ENCODE measurements at regions not wholly inside any gene's neighbourhood (a gene's known extent, or its start where the extent isn't known, plus 50 kb on each side); places are given as distances from the start of the nearest gene placed in this dataset.
A peak's percentile ranks its signal among the peaks of the same experiment; 100 is the strongest.

DNA sequence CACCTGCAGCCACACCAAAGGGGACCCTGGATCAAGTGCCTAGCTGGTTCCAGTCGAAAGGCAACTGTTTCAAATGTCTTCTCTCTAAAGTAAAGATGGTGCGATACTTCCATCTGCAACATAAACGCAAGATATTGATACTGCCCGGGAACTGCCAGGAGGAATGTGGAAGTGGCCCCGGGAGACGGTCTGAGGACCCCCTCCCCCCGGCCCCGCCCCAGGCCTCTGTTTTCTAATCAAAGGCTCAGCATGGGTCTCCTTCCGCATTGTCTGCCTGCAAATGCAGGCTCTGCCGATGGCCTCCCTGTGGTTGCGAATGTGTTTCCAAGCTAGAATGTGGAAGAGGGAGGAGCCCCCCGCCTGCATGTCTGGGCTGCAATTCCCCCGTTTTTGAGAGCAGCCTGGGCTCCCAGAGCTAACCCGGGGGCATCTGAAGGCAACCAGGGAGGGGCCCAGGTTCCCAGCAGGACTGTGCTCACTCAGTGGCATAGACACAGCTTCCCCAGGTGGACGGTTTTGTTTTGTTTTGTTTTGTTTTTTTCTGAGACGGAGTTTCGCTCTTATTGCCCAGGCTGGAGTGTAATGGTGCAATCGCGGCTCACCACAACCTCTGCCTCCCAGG is 223.9 kb upstream of the PPP2R2D start:
- peak overlapping the region; percentile 33 for H3K18ac ChIP-seq (ENCODE audit: low read length)
- H3K27me3 ChIP-seq (ENCODE audit: insufficient read depth, low read length, poor library complexity), result no peaks in the 10 kb centered on the region
- H2BK120ac ChIP-seq (ENCODE audit: low read depth, low read length), result no peak overlapping the region
- H3K4me1 ChIP-seq (ENCODE audit: control insufficient read depth, low read depth, low read length), result peaks cover 7% of the 10 kb centered on the region
- DNase-seq, result peak; percentile 92
- H3K4me2 ChIP-seq (ENCODE audit: low read length), result peak overlapping the region; percentile 41
- no peaks in the 10 kb centered on the region for H3K79me2 ChIP-seq (ENCODE audit: control insufficient read depth, insufficient read depth, low read length)
- H2BK5ac ChIP-seq (ENCODE audit: low read length), result no peak overlapping the region
- no CpG with 5 or more reads among the region's 19 CpGs for WGBS (ENCODE audit: extremely low coverage, insufficient coverage, low lambda C conversion rate)
- no peak overlapping the region for H4K8ac ChIP-seq (ENCODE audit: low read depth, low read length)
- peak overlapping the region; percentile 74 for H3K27ac ChIP-seq (ENCODE audit: low read depth, low read length)
- no peak overlapping the region for H3K4ac ChIP-seq (ENCODE audit: low read depth, low read length)
- no peak overlapping the region for H3K9ac ChIP-seq (ENCODE audit: low read length)
- no peaks in the 10 kb centered on the region for H3K79me1 ChIP-seq (ENCODE audit: low read length)
- H4K5ac ChIP-seq (ENCODE audit: low read length), result no peak overlapping the region
- H2AK5ac ChIP-seq (ENCODE audit: low read length), result no peak overlapping the region
- no peaks in the 10 kb centered on the region for H3K36me3 ChIP-seq (ENCODE audit: control insufficient read depth, insufficient read depth, low read length)
- H3K23ac ChIP-seq (ENCODE audit: low read length), result no peak overlapping the region
- peak overlapping the region; percentile 67 for H3K56ac ChIP-seq (ENCODE audit: low read length)
- H2BK15ac ChIP-seq (replicated peaks; ENCODE audit: low read depth), result no peak overlapping the region
- no peak overlapping the region for H3K4me3 ChIP-seq (ENCODE audit: low read length)

DNA sequence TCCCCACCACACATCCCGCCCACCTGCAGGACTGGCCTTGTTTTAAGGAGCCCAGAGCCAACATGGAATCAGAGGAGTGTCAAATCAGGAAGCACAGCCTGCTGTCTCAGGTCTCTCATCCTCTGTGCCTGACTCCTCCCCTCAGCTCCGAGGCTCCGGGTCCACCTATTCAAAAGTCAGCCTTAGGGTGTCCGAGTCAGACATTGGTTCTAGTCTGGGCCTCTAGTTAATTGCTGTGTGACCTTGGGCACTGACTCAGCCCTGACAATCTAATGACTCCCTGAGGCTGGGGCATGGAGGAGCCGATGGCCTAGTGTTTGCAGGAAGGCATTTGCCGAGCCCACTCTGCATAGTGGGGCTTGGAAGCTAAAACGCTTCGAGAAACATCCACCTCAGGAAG is 223.1 kb upstream of the PPP2R2D start:
- Histone ChIP-seq H2BK15ac (replicated peaks; ENCODE audit: low read depth) (no peak overlapping the region), H3K4ac (ENCODE audit: low read depth, low read length) (peak overlapping the region; percentile 56), H3K79me1 (ENCODE audit: low read length) (no peaks in the 10 kb centered on the region), H3K23ac (ENCODE audit: low read length) (no peak overlapping the region), H3K4me2 (ENCODE audit: low read length) (no peak overlapping the region), H2BK5ac (ENCODE audit: low read length) (peak overlapping the region; percentile 18), H3K9ac (ENCODE audit: low read length) (no peak overlapping the region), H4K8ac (ENCODE audit: low read depth, low read length) (no peak overlapping the region), H3K79me2 (ENCODE audit: control insufficient read depth, insufficient read depth, low read length) (no peaks in the 10 kb centered on the region), H3K27me3 (ENCODE audit: insufficient read depth, low read length, poor library complexity) (no peaks in the 10 kb centered on the region), H3K4me3 (ENCODE audit: low read length) (no peak overlapping the region), H4K5ac (ENCODE audit: low read length) (no peak overlapping the region), H3K56ac (ENCODE audit: low read length) (peak overlapping the region; percentile 71), H2AK5ac (ENCODE audit: low read length) (no peak overlapping the region), H2BK120ac (ENCODE audit: low read depth, low read length) (no peak overlapping the region), H3K18ac (ENCODE audit: low read length) (peak overlapping the region; percentile 7), H3K4me1 (ENCODE audit: control insufficient read depth, low read depth, low read length) (peaks cover 7% of the 10 kb centered on the region), H3K36me3 (ENCODE audit: control insufficient read depth, insufficient read depth, low read length) (no peaks in the 10 kb centered on the region), H3K27ac (ENCODE audit: low read depth, low read length) (no peak overlapping the region)
- DNase-seq, result peak; percentile 70
- WGBS (ENCODE audit: extremely low coverage, insufficient coverage, low lambda C conversion rate), result no CpG with 5 or more reads among the region's 8 CpGs

DNA sequence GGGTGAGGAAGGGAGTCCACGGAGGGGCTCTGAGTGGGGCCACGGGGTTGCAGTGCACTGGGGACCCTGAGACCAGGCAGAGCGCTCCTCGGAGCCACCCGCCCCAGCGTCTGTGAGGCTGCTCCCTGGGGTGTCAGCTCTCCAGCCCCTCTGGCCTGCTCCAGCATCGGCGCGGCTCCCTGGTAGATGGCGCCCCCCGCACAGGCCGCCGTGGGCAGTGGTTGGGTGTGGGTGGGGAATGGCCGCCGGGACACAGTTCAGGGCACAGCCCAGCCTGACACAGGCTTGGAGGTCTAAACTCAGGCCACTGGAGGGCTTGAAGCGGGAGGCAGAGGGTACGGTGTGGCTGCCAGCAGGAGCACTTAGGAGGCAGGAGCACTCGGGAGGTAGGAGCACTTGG is 222.6 kb upstream of the PPP2R2D start:
- Histone ChIP-seq H3K79me1 (ENCODE audit: low read length) (no peaks in the 10 kb centered on the region), H3K23ac (ENCODE audit: low read length) (no peak overlapping the region), H3K56ac (ENCODE audit: low read length) (peak overlapping the region; percentile 50), H3K27ac (ENCODE audit: low read depth, low read length) (no peak overlapping the region), H2BK15ac (replicated peaks; ENCODE audit: low read depth) (no peak overlapping the region), H2BK5ac (ENCODE audit: low read length) (peak overlapping the region; percentile 34), H4K5ac (ENCODE audit: low read length) (no peak overlapping the region), H3K27me3 (ENCODE audit: insufficient read depth, low read length, poor library complexity) (no peaks in the 10 kb centered on the region), H3K4me1 (ENCODE audit: control insufficient read depth, low read depth, low read length) (peaks cover 7% of the 10 kb centered on the region), H3K4me2 (ENCODE audit: low read length) (no peak overlapping the region), H2BK120ac (ENCODE audit: low read depth, low read length) (no peak overlapping the region), H3K9ac (ENCODE audit: low read length) (no peak overlapping the region), H3K79me2 (ENCODE audit: control insufficient read depth, insufficient read depth, low read length) (no peaks in the 10 kb centered on the region), H4K8ac (ENCODE audit: low read depth, low read length) (no peak overlapping the region), H3K36me3 (ENCODE audit: control insufficient read depth, insufficient read depth, low read length) (no peaks in the 10 kb centered on the region), H3K4me3 (ENCODE audit: low read length) (no peak overlapping the region), H3K4ac (ENCODE audit: low read depth, low read length) (no peak overlapping the region), H2AK5ac (ENCODE audit: low read length) (no peak overlapping the region), H3K18ac (ENCODE audit: low read length) (peak overlapping the region; percentile 7)
- no peak for DNase-seq
- WGBS (ENCODE audit: extremely low coverage, insufficient coverage, low lambda C conversion rate), result no CpG with 5 or more reads among the region's 18 CpGs

DNA sequence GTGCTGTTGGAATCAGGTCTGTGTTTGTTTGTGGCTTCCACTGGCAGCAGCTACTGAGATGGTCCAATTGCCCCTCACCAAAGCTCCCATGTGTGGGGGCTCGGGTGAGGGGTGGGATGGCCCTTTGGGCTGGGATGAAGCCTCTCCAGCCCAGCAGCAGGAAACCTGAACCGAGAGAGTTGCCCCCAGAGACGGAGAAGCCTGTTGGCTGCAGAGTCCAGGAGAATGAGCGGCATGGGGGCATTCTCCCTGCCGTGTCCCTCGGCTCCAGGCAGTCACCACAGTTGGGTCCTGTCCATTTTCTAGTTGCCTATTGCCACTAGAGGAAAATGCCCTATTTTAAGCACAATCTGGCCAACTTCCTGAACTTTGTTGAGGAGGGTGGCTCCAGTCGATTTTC is 222.2 kb upstream of the PPP2R2D start:
- H3K23ac ChIP-seq (ENCODE audit: low read length), result no peak overlapping the region
- no peak overlapping the region for H3K56ac ChIP-seq (ENCODE audit: low read length)
- H3K4me3 ChIP-seq (ENCODE audit: low read length), result no peak overlapping the region
- no peaks in the 10 kb centered on the region for H3K36me3 ChIP-seq (ENCODE audit: control insufficient read depth, insufficient read depth, low read length)
- no peak overlapping the region for H3K4me2 ChIP-seq (ENCODE audit: low read length)
- no CpG with 5 or more reads among the region's 7 CpGs for WGBS (ENCODE audit: extremely low coverage, insufficient coverage, low lambda C conversion rate)
- H2BK5ac ChIP-seq (ENCODE audit: low read length), result no peak overlapping the region
- H2BK120ac ChIP-seq (ENCODE audit: low read depth, low read length), result no peak overlapping the region
- peaks cover 7% of the 10 kb centered on the region for H3K4me1 ChIP-seq (ENCODE audit: control insufficient read depth, low read depth, low read length)
- H4K5ac ChIP-seq (ENCODE audit: low read length), result no peak overlapping the region
- H3K4ac ChIP-seq (ENCODE audit: low read depth, low read length), result no peak overlapping the region
- H3K79me1 ChIP-seq (ENCODE audit: low read length), result no peaks in the 10 kb centered on the region
- no peaks in the 10 kb centered on the region for H3K79me2 ChIP-seq (ENCODE audit: control insufficient read depth, insufficient read depth, low read length)
- no peaks in the 10 kb centered on the region for H3K27me3 ChIP-seq (ENCODE audit: insufficient read depth, low read length, poor library complexity)
- H2AK5ac ChIP-seq (ENCODE audit: low read length), result no peak overlapping the region
- no peak overlapping the region for H3K18ac ChIP-seq (ENCODE audit: low read length)
- no peak for DNase-seq
- H4K8ac ChIP-seq (ENCODE audit: low read depth, low read length), result no peak overlapping the region
- no peak overlapping the region for H3K9ac ChIP-seq (ENCODE audit: low read length)
- no peak overlapping the region for H2BK15ac ChIP-seq (replicated peaks; ENCODE audit: low read depth)
- no peak overlapping the region for H3K27ac ChIP-seq (ENCODE audit: low read depth, low read length)

DNA sequence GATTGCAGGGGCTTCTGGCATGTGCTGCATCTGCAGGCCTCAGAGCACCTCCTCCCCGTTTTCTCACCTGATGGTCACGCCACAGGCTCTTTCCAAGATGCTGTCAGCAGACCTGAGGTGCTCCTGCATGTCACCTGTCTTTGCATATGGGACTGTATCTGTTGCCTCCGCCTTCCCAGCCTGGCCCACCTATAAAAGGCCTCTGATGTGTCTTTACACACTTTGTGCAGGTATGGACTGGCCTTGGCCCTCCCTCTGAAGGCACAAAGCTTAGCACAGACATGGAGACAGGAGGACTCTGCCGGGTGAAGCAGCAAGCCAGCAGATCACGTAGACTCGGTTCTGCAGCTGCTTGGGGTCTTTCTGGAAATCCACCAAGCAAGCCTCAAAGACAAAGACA is 220.9 kb upstream of the PPP2R2D start:
- Histone ChIP-seq H3K79me1 (ENCODE audit: low read length) (no peaks in the 10 kb centered on the region), H3K4me1 (ENCODE audit: control insufficient read depth, low read depth, low read length) (peaks cover 7% of the 10 kb centered on the region), H2BK15ac (replicated peaks; ENCODE audit: low read depth) (no peak overlapping the region), H3K79me2 (ENCODE audit: control insufficient read depth, insufficient read depth, low read length) (no peaks in the 10 kb centered on the region), H3K18ac (ENCODE audit: low read length) (no peak overlapping the region), H4K5ac (ENCODE audit: low read length) (no peak overlapping the region), H3K27ac (ENCODE audit: low read depth, low read length) (no peak overlapping the region), H3K23ac (ENCODE audit: low read length) (no peak overlapping the region), H3K27me3 (ENCODE audit: insufficient read depth, low read length, poor library complexity) (no peaks in the 10 kb centered on the region), H2BK120ac (ENCODE audit: low read depth, low read length) (no peak overlapping the region), H3K56ac (ENCODE audit: low read length) (no peak overlapping the region), H3K4me3 (ENCODE audit: low read length) (no peak overlapping the region), H2AK5ac (ENCODE audit: low read length) (no peak overlapping the region), H3K36me3 (ENCODE audit: control insufficient read depth, insufficient read depth, low read length) (no peaks in the 10 kb centered on the region), H3K4ac (ENCODE audit: low read depth, low read length) (no peak overlapping the region), H3K4me2 (ENCODE audit: low read length) (no peak overlapping the region), H4K8ac (ENCODE audit: low read depth, low read length) (no peak overlapping the region), H2BK5ac (ENCODE audit: low read length) (no peak overlapping the region), H3K9ac (ENCODE audit: low read length) (no peak overlapping the region)
- no peak for DNase-seq
- no CpG with 5 or more reads among the region's 6 CpGs for WGBS (ENCODE audit: extremely low coverage, insufficient coverage, low lambda C conversion rate)

DNA sequence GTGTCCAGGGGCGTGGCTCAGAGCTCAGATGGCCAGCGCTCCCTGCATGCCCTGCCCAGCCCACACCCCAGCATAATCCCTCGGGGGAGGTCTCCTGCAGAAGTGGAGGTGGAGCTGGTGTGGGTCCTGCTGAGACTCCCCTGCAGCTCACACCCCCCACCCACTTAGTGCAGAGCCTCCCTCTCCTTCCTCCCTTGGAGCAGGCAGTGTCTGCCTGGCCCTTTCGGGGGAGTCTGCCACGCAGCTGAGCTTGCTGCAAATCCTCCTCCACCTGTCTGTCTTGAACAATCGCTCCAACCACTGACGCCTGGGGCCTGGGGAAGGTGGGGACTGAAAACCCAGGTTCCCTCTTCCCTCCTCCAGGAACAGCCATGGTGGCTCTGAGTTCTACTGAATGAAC is 219.7 kb upstream of the PPP2R2D start:
- H4K8ac ChIP-seq (ENCODE audit: low read depth, low read length), result no peak overlapping the region
- H3K79me2 ChIP-seq (ENCODE audit: control insufficient read depth, insufficient read depth, low read length), result no peaks in the 10 kb centered on the region
- H3K56ac ChIP-seq (ENCODE audit: low read length), result no peak overlapping the region
- no peak for DNase-seq
- no peak overlapping the region for H2BK15ac ChIP-seq (replicated peaks; ENCODE audit: low read depth)
- H3K4me1 ChIP-seq (ENCODE audit: control insufficient read depth, low read depth, low read length), result peaks cover 7% of the 10 kb centered on the region
- H3K4ac ChIP-seq (ENCODE audit: low read depth, low read length), result no peak overlapping the region
- H3K18ac ChIP-seq (ENCODE audit: low read length), result no peak overlapping the region
- H3K23ac ChIP-seq (ENCODE audit: low read length), result no peak overlapping the region
- no peaks in the 10 kb centered on the region for H3K79me1 ChIP-seq (ENCODE audit: low read length)
- H3K4me2 ChIP-seq (ENCODE audit: low read length), result no peak overlapping the region
- no CpG with 5 or more reads among the region's 7 CpGs for WGBS (ENCODE audit: extremely low coverage, insufficient coverage, low lambda C conversion rate)
- H3K9ac ChIP-seq (ENCODE audit: low read length), result no peak overlapping the region
- H3K4me3 ChIP-seq (ENCODE audit: low read length), result no peak overlapping the region
- no peaks in the 10 kb centered on the region for H3K27me3 ChIP-seq (ENCODE audit: insufficient read depth, low read length, poor library complexity)
- no peak overlapping the region for H2AK5ac ChIP-seq (ENCODE audit: low read length)
- H4K5ac ChIP-seq (ENCODE audit: low read length), result no peak overlapping the region
- no peak overlapping the region for H2BK120ac ChIP-seq (ENCODE audit: low read depth, low read length)
- no peak overlapping the region for H3K27ac ChIP-seq (ENCODE audit: low read depth, low read length)
- no peak overlapping the region for H2BK5ac ChIP-seq (ENCODE audit: low read length)
- no peaks in the 10 kb centered on the region for H3K36me3 ChIP-seq (ENCODE audit: control insufficient read depth, insufficient read depth, low read length)
